ENCODE measurements at regions not wholly inside any gene's neighbourhood (a gene's known extent, or its start where the extent isn't known, plus 50 kb on each side); places are given as distances from the start of the nearest gene placed in this dataset.

GRCh38 chr2:75954761-75955160 lies 244.0 kb upstream of the GCFC2 start:
- Mint-ChIP-seq H3K9me3 (ENCODE audit: unreplicated experiment) (no peaks in the 10 kb centered on the region), H3K36me3 (ENCODE audit: unreplicated experiment) (no peaks in the 10 kb centered on the region), H3K4me3 (ENCODE audit: unreplicated experiment) (no peak overlapping the region), H3K4me1 (ENCODE audit: low read depth, unreplicated experiment) (peaks cover 11% of the 10 kb centered on the region), H3K27me3 (ENCODE audit: unreplicated experiment) (no peaks in the 10 kb centered on the region), H3K27ac (ENCODE audit: unreplicated experiment) (no peak overlapping the region)
- TF ChIP-seq CTCF (IDR thresholded peaks at IDR 0.05; ENCODE audit: partially characterized antibody, unreplicated experiment), result no peak
- no peak for DNase-seq

- Mint-ChIP-seq H3K27ac (ENCODE audit: unreplicated experiment) (no peak overlapping the region), H3K27me3 (ENCODE audit: unreplicated experiment) (no peaks in the 10 kb centered on the region), H3K4me3 (ENCODE audit: unreplicated experiment) (no peak overlapping the region), H3K9me3 (ENCODE audit: unreplicated experiment) (no peaks in the 10 kb centered on the region), H3K4me1 (ENCODE audit: low read depth, unreplicated experiment) (peaks cover 7% of the 10 kb centered on the region), H3K36me3 (ENCODE audit: unreplicated experiment) (no peaks in the 10 kb centered on the region)
- no peak for TF ChIP-seq CTCF (IDR thresholded peaks at IDR 0.05; ENCODE audit: partially characterized antibody, unreplicated experiment)
- DNase-seq, result no peak
These were observed 241.5 kb upstream of the GCFC2 start for GRCh38 chr2:75952173-75952572.

GRCh38 chr2:75949385-75950030 lies 238.8 kb upstream of the GCFC2 start:
- peaks cover 1% of the 10 kb centered on the region for H3K4me1 Mint-ChIP-seq (ENCODE audit: low read depth, unreplicated experiment)
- no peak overlapping the region for H3K4me3 Mint-ChIP-seq (ENCODE audit: unreplicated experiment)
- no peak overlapping the region for H3K27ac Mint-ChIP-seq (ENCODE audit: unreplicated experiment)
- TF ChIP-seq CTCF (IDR thresholded peaks at IDR 0.05; ENCODE audit: partially characterized antibody, unreplicated experiment), result no peak
- H3K9me3 Mint-ChIP-seq (ENCODE audit: unreplicated experiment), result no peaks in the 10 kb centered on the region
- H3K27me3 Mint-ChIP-seq (ENCODE audit: unreplicated experiment), result no peaks in the 10 kb centered on the region
- DNase-seq, result no peak
- H3K36me3 Mint-ChIP-seq (ENCODE audit: unreplicated experiment), result no peaks in the 10 kb centered on the region

- Mint-ChIP-seq H3K4me1 (ENCODE audit: low read depth, unreplicated experiment) (no peaks in the 10 kb centered on the region), H3K36me3 (ENCODE audit: unreplicated experiment) (no peaks in the 10 kb centered on the region), H3K27me3 (ENCODE audit: unreplicated experiment) (no peaks in the 10 kb centered on the region), H3K4me3 (ENCODE audit: unreplicated experiment) (no peak overlapping the region), H3K9me3 (ENCODE audit: unreplicated experiment) (peaks cover 4% of the 10 kb centered on the region), H3K27ac (ENCODE audit: unreplicated experiment) (no peak overlapping the region)
- TF ChIP-seq CTCF (IDR thresholded peaks at IDR 0.05; ENCODE audit: partially characterized antibody, unreplicated experiment), result no peak
- no peak for DNase-seq
These were observed 225.6 kb upstream of the GCFC2 start for GRCh38 chr2:75936311-75936710.

GRCh38 chr2:75932996-75933395 lies 222.3 kb upstream of the GCFC2 start:
- no peaks in the 10 kb centered on the region for H3K9me3 Mint-ChIP-seq (ENCODE audit: unreplicated experiment)
- H3K4me3 Mint-ChIP-seq (ENCODE audit: unreplicated experiment), result no peak overlapping the region
- no peaks in the 10 kb centered on the region for H3K27me3 Mint-ChIP-seq (ENCODE audit: unreplicated experiment)
- H3K4me1 Mint-ChIP-seq (ENCODE audit: low read depth, unreplicated experiment), result no peaks in the 10 kb centered on the region
- no peak overlapping the region for H3K27ac Mint-ChIP-seq (ENCODE audit: unreplicated experiment)
- DNase-seq, result no peak
- TF ChIP-seq CTCF (IDR thresholded peaks at IDR 0.05; ENCODE audit: partially characterized antibody, unreplicated experiment), result no peak
- H3K36me3 Mint-ChIP-seq (ENCODE audit: unreplicated experiment), result no peaks in the 10 kb centered on the region
